ENCODE measurements at regions not wholly inside any gene's neighbourhood (a gene's known extent, or its start where the extent isn't known, plus 50 kb on each side); places are given as distances from the start of the nearest gene placed in this dataset.
A peak's percentile ranks its signal among the peaks of the same experiment; 100 is the strongest.

DNA sequence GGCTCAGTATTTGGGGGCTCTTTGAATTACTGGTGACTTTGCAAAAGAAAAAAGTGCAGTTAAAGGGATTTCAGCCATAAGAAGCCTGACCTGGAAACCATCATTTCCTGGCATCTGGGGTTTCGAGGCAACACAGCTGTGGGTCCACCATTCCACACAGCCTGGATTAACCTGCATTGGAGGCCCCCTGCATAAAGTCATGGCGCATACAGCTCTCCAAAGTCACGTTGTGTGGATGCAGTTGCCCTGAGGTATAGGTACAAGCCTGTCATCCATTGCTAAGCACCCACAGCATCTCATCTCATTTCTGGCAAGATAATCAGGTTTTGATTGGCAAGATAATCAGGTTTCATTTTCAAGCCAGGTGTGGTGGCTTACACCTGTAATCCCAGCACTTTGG, 54.5 kb upstream of the TAGAP start:
- no peak for DNase-seq (ENCODE audit: low read depth)

DNA sequence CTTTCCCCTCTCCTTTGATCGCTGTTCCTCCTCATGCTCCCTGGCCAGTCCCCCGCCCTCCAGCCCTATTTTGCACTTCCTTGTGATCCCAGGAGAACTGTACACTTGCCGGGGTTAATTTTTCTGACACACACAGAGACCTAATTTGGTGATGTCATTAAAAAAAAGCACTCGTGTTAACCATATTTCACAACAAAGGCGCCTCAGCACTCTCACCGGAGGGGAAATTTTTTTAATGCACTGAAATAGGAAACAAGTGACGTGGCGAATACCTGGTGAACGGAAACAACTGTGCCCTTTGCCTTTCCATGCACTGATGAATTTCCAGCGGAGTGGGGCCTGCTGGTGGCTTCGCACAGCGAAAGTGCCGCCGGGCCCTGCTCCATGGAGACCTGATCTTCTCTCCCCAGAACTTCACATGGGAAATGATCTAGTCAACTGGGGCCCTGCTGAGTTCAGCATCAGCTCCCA, 53.9 kb upstream of the TAGAP start:
- peak; percentile 54 for DNase-seq (ENCODE audit: low read depth)

DNA sequence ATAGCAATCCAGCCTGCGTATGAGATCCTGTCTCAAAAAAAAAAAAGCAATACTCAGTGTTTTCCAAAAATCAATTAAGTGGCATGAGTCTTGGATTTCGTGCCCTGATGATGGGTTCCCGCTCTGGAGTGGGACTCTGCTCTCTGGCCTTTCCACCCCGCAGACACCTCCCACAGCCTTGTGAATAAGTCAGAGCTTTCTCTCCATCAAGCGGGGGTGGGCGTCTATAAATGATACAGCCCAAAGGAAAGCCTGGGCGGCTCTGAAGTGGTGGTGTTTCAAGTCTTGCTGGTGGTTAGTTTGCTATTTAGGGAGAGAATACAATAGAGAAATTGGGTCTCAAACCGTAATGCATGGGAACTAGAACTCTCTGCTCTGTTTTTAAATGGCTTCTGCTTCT, 52.5 kb upstream of the TAGAP start:
- DNase-seq (ENCODE audit: low read depth): peak; percentile 44

DNA sequence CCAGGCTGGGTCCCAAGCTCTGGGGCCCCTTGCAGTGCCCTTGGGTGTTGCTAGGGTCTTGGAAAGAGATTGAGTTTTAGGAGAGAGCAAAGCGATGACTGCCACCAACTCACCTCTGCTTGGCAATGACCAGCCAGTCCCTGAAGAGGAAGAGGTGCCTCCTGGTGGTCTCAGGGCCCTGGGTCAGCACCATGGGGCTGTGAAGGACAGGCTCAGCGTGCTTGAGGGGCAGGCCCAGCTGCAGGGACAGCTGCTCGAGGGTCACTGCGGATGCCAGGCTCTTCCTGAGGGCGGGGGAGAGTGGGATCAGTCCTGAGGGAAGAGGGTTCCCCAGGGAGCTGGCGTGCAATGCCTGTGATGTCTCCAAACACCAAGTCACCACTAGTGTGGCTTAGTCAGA, 50.8 kb upstream of the TAGAP start:
- DNase-seq (ENCODE audit: low read depth): no peak

DNA sequence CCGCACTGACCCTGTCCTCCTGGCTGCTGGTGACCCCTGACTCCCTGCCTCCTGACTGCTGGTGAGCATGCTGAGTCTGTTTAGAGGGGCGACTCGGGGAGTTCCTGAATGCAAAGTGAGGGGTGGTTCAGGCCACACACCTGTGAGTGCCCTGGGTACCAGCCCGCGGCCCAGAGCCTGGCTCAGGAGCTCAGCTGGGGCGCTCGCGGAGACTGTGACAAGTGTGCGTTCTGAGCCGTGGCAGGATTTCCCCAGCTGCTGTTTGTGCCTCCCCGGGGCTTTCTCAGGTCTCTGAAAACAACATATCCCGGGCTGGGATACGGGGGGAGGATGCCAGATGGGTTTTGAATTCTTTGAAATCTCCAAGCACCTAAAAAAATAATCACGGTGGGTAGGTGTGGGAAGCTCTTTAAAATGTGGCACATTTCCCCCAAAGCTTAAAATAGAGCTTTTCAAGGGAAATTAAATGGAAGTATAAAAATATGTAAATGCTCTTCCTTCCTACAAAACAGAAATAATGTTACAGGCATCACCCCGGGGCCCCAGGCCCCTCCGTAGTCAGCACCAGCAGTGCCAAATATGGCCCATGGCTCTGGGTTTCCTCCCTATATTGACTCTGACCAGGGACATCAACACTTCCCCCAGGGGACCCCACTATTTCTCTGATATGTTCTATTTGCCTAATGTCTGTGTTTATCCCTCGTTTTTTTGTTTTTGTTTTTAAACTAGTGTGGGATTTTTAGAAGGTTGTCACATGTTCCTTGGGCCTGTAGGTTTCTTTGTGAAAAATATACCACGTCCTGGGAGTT, 49.9 kb upstream of the TAGAP start:
- DNase-seq (ENCODE audit: low read depth): no peak

Measured in stimulated activated CD8-positive, alpha-beta memory T cell treated with anti-CD3 and anti-CD28 coated beads, Interleukin-12 subunit alpha, Interleukin-12 subunit beta, amount 100 ng/mL, for 4 hours (primary cell).